ENCODE measurements at regions not wholly inside any gene's neighbourhood (a gene's known extent, or its start where the extent isn't known, plus 50 kb on each side); places are given as distances from the start of the nearest gene placed in this dataset.

- DNase-seq (no peak), ATAC-seq (no peak)
- no peak for TF ChIP-seq CTCF (IDR thresholded peaks at IDR 0.05)
- no peak overlapping the region for H3K27ac ChIP-seq
- no peaks in the 10 kb centered on the region for H3K36me3 ChIP-seq
- no peak overlapping the region for H3K4me3 ChIP-seq
- WGBS, 2 donors: 87 to 92% methylated on average over 1 of the region's 1 CpG
- H3K9me3 ChIP-seq: peaks cover 0 to 6% (median 0%) of the 10 kb centered on the region in 11 donors
- H3K4me1 ChIP-seq: peaks cover 0 to 10% (median 0%) of the 10 kb centered on the region in 9 donors
- intact Hi-C loops (cut with DNase I): no loop called here
- H3K27me3 ChIP-seq: no peaks in the 10 kb centered on the region
Observed at GRCh38 chr7:24472093-24472492, 101.2 kb upstream of the PALS2 start.

GRCh38 chr7:24475166-24475961 lies 97.9 kb upstream of the PALS2 start:
- Histone ChIP-seq H3K9me3 (no peaks in the 10 kb centered on the region), H3K4me3 (no peak overlapping the region), H3K27me3 (no peaks in the 10 kb centered on the region), H3K36me3 (no peaks in the 10 kb centered on the region), H3K4me1 (peaks cover 0 to 19% (median 7%) of the 10 kb centered on the region in 9 donors), H3K27ac (no peak overlapping the region)
- intact Hi-C loops (cut with DNase I): no loop called here
- DNase-seq: no peak
- no peak for ATAC-seq
- 59 to 66% methylated on average over 8 of the region's 8 CpGs for WGBS, 2 donors
- no peak for TF ChIP-seq CTCF (IDR thresholded peaks at IDR 0.05)

GRCh38 chr7:24476227-24476626 lies 97.0 kb upstream of the PALS2 start:
- TF ChIP-seq CTCF (IDR thresholded peaks at IDR 0.05): no peak
- Histone ChIP-seq H3K36me3 (no peaks in the 10 kb centered on the region), H3K4me3 (no peak overlapping the region), H3K27me3 (no peaks in the 10 kb centered on the region), H3K9me3 (no peaks in the 10 kb centered on the region), H3K4me1 (peaks cover 0 to 19% (median 7%) of the 10 kb centered on the region in 9 donors), H3K27ac (no peak overlapping the region)
- intact Hi-C loops (cut with DNase I): no loop called here
- WGBS, 2 donors: 78 to 82% methylated on average over 6 of the region's 6 CpGs
- DNase-seq (no peak), ATAC-seq (peak in 1 of 8 donors; percentile 37)

- Histone ChIP-seq H3K36me3 (no peaks in the 10 kb centered on the region), H3K4me3 (no peak overlapping the region), H3K27ac (peak overlapping the region in 2 of 10 donors; percentile 16 to 36), H3K27me3 (no peaks in the 10 kb centered on the region), H3K9me3 (no peaks in the 10 kb centered on the region), H3K4me1 (peaks cover 0 to 19% (median 7%) of the 10 kb centered on the region in 9 donors)
- WGBS, 2 donors: 42 to 55% methylated on average over 5 of the region's 5 CpGs
- ATAC-seq (peak in 7 of 8 donors; percentile 53 to 79 (median 75)), DNase-seq (no peak)
- no peak for TF ChIP-seq CTCF (IDR thresholded peaks at IDR 0.05)
- intact Hi-C loops (cut with DNase I): no loop called here
Observed at GRCh38 chr7:24477398-24478136, 95.7 kb upstream of the PALS2 start.
